Body of pancreas (tissue), 4 donors: ENCODE measurements at regions not wholly inside any gene's neighbourhood (a gene's known extent, or its start where the extent isn't known, plus 50 kb on each side); places are given as distances from the start of the nearest gene placed in this dataset. TPM values are rescaled to one million over a fixed set of nuclear protein-coding genes. Genes with fewer than 3 reads are reported as not detected.

Source experiments
- ATAC-seq: fragments of 150-250 bp; one replicate; pipeline ENCODE4 v1.9.1; 2016
- DNase-seq, 4 donors: peaks; one replicate each; pipeline ENCODE4 v3.0.0-alpha.2; 2019
- H3K27ac ChIP-seq, 4 donors: fragments of 200-600 bp; sonication (generic); 1 replicate in 3 of 4; 2 replicates in 1 of 4; pipeline versions ENCODE4 v1.5.1 to v1.6.1; 2016 to 2019; ENCODE audit warnings: mild to moderate bottlenecking in 1 of 4, mixed read lengths in 1 of 4, moderate library complexity in 1 of 4
- H3K27me3 ChIP-seq, 2 donors: fragments of 200-600 bp; sonication (generic); one replicate each; pipeline ENCODE4 v1.6.0; 2016; ENCODE audit warnings: mild to moderate bottlenecking in 1 of 2
- H3K36me3 ChIP-seq, 2 donors: fragments of 200-600 bp; sonication (generic); replicated peaks in 1 of 2; 2 replicates each; pipeline ENCODE4 v1.5.1; 2016; ENCODE audit warnings: low read depth in 2 of 2; ENCODE audit not compliant: insufficient read depth in 1 of 2
- H3K4me1 ChIP-seq: fragments of 200-600 bp; sonication (generic); one replicate; pipeline ENCODE4 v1.6.0; 2016
- H3K4me3 ChIP-seq, 2 donors: fragments of 200-600 bp; sonication (generic); 1 replicate in 1 of 2; 2 replicates in 1 of 2; pipeline ENCODE4 v1.5.1; 2016 to 2019
- H3K9me3 ChIP-seq, 3 donors: fragments of 200-600 bp; sonication (generic); 1 replicate in 2 of 3; 2 replicates in 1 of 3; pipeline ENCODE4 v1.5.1; 2016
- POLR2A ChIP-seq, 3 donors: fragments of 450-650 bp; IDR thresholded peaks; one replicate each; pipeline ENCODE4 v1.6.1; 2016; ENCODE audit warnings: antibody characterized with exemption in 3 of 3, mild to moderate bottlenecking in 2 of 3
- WGBS, 2 donors: methylation state at CpG; one replicate each; pipeline ENCODE4 v1.1.5; 2017; 5-methylcytosine and 5-hydroxymethylcytosine counted together
- intact Hi-C: fragments of 100-400 bp; cut with DNase I; formaldehyde crosslinking; loops from one replicate; pipeline ENCODE4 v1.15.1; 2023
- small RNA-seq: library from RNA; depleted of rRNA; stranded (forward); fragments of <200 nt; gene quantifications from one replicate; pipeline ENCODE3, GENCODE V24; 2016
- TF ChIP-seq, protein P1 (sequence below), 7 experiments: fragments of 450-650 bp in 4 of 7; fragments of 200-600 bp in 3 of 7; sonication (generic) in 3 of 7; IDR thresholded peaks; one replicate each; pipeline ENCODE4 v1.5.1; 2016 to 2019; ENCODE audit warnings: antibody characterized with exemption in 7 of 7

DNA sequence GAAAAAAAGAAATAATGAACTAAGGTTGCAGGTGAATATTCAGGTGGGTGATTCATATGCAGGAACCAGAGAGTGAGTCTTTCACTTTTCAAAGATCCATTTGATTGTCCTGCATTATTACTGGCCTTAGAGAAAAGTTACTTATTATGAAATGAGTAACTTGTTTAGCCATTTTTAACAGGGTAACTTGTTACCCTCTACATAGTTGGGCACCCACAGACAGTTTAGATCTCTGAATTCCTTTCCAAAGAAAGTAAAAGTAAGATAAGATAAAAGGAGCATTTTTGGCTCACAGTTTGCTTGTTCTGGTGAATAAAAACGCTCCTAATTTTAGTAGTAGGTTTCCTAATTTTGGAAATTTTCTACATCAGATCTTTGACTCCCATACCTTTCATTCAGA lies 54.1 kb upstream of the DAB2 start:
- H3K27me3 ChIP-seq = no peaks in the 10 kb centered on the region
- no peak overlapping the region for H3K4me3 ChIP-seq
- ATAC-seq (no peak), DNase-seq (no peak)
- WGBS, 2 donors = 0 to 19% methylated on average over 1 of the region's 1 CpG
- TF ChIP-seq POLR2A (IDR thresholded peaks at IDR 0.05) = no peak
- TF ChIP-seq, protein P1, sequence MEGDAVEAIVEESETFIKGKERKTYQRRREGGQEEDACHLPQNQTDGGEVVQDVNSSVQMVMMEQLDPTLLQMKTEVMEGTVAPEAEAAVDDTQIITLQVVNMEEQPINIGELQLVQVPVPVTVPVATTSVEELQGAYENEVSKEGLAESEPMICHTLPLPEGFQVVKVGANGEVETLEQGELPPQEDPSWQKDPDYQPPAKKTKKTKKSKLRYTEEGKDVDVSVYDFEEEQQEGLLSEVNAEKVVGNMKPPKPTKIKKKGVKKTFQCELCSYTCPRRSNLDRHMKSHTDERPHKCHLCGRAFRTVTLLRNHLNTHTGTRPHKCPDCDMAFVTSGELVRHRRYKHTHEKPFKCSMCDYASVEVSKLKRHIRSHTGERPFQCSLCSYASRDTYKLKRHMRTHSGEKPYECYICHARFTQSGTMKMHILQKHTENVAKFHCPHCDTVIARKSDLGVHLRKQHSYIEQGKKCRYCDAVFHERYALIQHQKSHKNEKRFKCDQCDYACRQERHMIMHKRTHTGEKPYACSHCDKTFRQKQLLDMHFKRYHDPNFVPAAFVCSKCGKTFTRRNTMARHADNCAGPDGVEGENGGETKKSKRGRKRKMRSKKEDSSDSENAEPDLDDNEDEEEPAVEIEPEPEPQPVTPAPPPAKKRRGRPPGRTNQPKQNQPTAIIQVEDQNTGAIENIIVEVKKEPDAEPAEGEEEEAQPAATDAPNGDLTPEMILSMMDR (IDR thresholded peaks at IDR 0.05) = no peak
- H3K27ac ChIP-seq = peak overlapping the region in 1 of 4 donors; percentile 29
- H3K36me3 ChIP-seq = no peaks in the 10 kb centered on the region
- no peaks in the 10 kb centered on the region for H3K4me1 ChIP-seq
- intact Hi-C loops = no loop called here
- H3K9me3 ChIP-seq = no peaks in the 10 kb centered on the region

DNA sequence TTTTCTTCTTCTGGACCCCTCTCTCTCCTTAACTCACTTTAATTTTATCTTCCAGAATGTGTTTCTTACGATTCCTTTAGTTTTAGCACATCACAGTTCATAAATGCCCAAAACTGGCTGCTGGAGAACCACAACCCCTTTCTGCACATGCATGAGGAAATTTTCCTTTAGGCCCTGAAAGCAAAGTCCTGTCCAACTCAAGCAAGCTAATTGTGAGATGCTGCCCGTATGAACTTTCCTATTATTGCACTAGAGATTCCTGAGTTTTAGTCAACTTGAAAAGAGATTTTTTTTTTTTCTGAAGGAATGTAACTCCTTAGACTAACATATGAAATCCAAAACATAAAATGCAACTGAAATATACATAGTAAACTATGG lies 52.1 kb upstream of the DAB2 start:
- ATAC-seq (no peak), DNase-seq (no peak)
- H3K4me1 ChIP-seq = no peaks in the 10 kb centered on the region
- H3K36me3 ChIP-seq = no peaks in the 10 kb centered on the region
- intact Hi-C loops = no loop called here
- WGBS, 2 donors = 66 to 70% methylated on average over 2 of the region's 2 CpGs
- peak overlapping the region in 1 of 4 donors; percentile 32 for H3K27ac ChIP-seq
- no peaks in the 10 kb centered on the region for H3K27me3 ChIP-seq
- no peak overlapping the region for H3K4me3 ChIP-seq
- TF ChIP-seq, protein P1 (IDR thresholded peaks at IDR 0.05) = no peak
- no peak for TF ChIP-seq POLR2A (IDR thresholded peaks at IDR 0.05)
- H3K9me3 ChIP-seq = no peaks in the 10 kb centered on the region

DNA sequence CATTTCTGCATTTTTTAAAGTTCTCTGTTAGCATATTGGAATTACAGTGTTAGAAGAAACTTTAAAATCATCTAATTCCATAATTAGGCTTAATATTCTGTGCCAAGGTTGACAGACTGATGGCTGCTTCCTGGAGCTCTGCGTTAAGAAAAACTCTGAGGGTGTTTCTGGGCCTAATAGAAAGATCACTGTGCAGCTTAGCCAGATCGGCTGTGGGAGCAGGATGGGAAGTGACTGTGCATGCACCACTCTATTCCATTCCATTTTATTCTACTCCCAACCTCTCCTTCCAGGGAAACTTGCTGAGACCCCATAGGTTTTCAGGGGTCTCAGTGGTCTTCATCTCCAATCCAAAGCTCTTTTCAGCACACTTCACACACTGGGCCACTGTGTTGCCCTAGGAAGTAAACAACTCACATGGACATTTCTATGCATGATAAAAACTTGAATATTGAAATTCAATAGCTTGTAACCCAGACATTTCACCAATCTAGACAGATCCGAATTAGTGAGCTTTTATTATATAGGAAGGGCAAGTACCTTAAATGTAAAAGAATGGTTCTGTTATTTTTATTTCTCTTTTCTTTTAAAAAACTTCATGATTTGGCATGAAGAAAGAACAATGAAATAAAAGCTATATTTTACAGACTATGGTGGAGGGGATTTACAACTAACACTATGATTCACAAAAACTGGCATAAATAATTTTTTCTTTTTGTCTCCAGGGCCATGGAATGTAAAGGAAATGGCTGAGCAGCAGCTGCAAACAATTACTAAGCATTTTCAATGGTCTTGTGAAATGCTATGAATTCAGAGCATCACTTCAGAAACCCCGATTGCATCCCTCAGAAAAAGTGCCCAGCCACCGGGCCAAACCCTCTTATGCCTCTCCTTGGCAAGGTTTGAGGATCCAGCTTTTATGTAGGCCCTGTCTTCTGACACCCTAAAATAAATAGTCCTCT lies 51.4 kb upstream of the DAB2 start:
- Histone ChIP-seq H3K4me3 (no peak overlapping the region), H3K27me3 (no peaks in the 10 kb centered on the region), H3K4me1 (no peaks in the 10 kb centered on the region), H3K27ac (peak overlapping the region in 1 of 4 donors; percentile 32), H3K9me3 (no peaks in the 10 kb centered on the region), H3K36me3 (no peaks in the 10 kb centered on the region)
- TF ChIP-seq POLR2A (IDR thresholded peaks at IDR 0.05) = no peak
- TF ChIP-seq, protein P1 (IDR thresholded peaks at IDR 0.05) = no peak
- intact Hi-C loops = no loop called here
- ATAC-seq (no peak), DNase-seq (no peak)
- 63 to 67% methylated on average over 5 of the region's 5 CpGs for WGBS, 2 donors

- intact Hi-C loops = no loop called here
- Histone ChIP-seq H3K4me1 (no peaks in the 10 kb centered on the region), H3K27me3 (no peaks in the 10 kb centered on the region), H3K9me3 (no peaks in the 10 kb centered on the region), H3K27ac (no peak overlapping the region), H3K36me3 (no peaks in the 10 kb centered on the region), H3K4me3 (no peak overlapping the region)
- WGBS, 2 donors = 60 to 73% methylated on average over 3 of the region's 3 CpGs
- TF ChIP-seq POLR2A (IDR thresholded peaks at IDR 0.05) = no peak
- TF ChIP-seq, protein P1 (IDR thresholded peaks at IDR 0.05) = no peak
- ATAC-seq = no peak
- DNase-seq = no peak
These were observed 50.4 kb upstream of the DAB2 start for GRCh38 chr5:39475159-39475571.

Small RNA genes in the stretch of these regions (small RNA-seq; reads per million reads assigned to genes)
- gene RNU1-150P = not detected
